C4-2B (cell line): ENCODE measurements at regions not wholly inside any gene's neighbourhood (a gene's known extent, or its start where the extent isn't known, plus 50 kb on each side); places are given as distances from the start of the nearest gene placed in this dataset.

Experiments used
- CTCF ChIP-seq: fragments of 450-650 bp; conservative IDR thresholded peaks from 2 replicates; pipeline ENCODE4 v1.5.1; 2017; ENCODE audit warnings: mild to moderate bottlenecking
- ZFX ChIP-seq: fragments of 450-650 bp; IDR thresholded peaks from 2 replicates; pipeline ENCODE4 v1.6.1; 2017

GRCh38 chr9:78109075-78109474, 77.5 kb upstream of the GNAQ start:
- TF ChIP-seq CTCF (no peak), ZFX (no peak)
